ENCODE measurements at regions not wholly inside any gene's neighbourhood (a gene's known extent, or its start where the extent isn't known, plus 50 kb on each side); places are given as distances from the start of the nearest gene placed in this dataset.

DNA sequence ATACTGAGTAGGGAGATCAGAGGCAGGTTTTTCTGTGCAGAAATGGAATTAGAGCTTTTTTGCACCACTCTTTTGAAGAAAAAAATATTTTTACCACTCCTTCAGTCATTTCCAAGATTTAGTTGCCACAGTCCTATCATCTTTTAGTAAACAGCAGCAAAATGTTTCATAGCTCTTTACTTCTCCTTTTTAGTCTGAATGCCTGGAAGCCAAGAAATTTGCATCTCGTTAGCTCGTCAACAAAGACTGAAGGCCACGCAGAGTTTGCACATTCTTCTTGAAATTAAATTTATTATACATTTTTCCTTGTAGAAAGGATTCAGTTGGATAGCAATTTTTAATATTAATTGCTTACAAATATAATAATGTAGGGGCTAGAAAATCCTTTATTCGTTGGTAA, 544.5 kb upstream of the ATP2B1 start:
- DNase-seq, result no peak
- Histone ChIP-seq H3K36me3 (ENCODE audit: insufficient read depth, low read length) (no peaks in the 10 kb centered on the region), H3K4me3 (ENCODE audit: low read depth in 1 of 2, low read length in 2 of 2) (no peak overlapping the region), H3K79me2 (ENCODE audit: insufficient read depth, low read length) (no peaks in the 10 kb centered on the region), H2AFZ (ENCODE audit: low read depth, low read length) (no peak overlapping the region), H3K9me3 (ENCODE audit: insufficient read depth, low read length, severe bottlenecking) (no peaks in the 10 kb centered on the region), H3K9ac (ENCODE audit: low read depth, low read length) (no peak overlapping the region), H3K4me2 (ENCODE audit: insufficient read depth, low read length) (no peak overlapping the region), H3K4me1 (ENCODE audit: insufficient read depth, low read length) (peaks cover 31% of the 10 kb centered on the region), H3K27ac (ENCODE audit: low read length) (peak overlapping the region; percentile 43), H3K27me3 (ENCODE audit: insufficient read depth, low read length, poor library complexity) (no peaks in the 10 kb centered on the region), H4K20me1 (ENCODE audit: insufficient read depth, low read length) (no peaks in the 10 kb centered on the region)
- ATAC-seq (ENCODE audit: insufficient read depth, low read depth), result no peak
- TF ChIP-seq, protein P1, sequence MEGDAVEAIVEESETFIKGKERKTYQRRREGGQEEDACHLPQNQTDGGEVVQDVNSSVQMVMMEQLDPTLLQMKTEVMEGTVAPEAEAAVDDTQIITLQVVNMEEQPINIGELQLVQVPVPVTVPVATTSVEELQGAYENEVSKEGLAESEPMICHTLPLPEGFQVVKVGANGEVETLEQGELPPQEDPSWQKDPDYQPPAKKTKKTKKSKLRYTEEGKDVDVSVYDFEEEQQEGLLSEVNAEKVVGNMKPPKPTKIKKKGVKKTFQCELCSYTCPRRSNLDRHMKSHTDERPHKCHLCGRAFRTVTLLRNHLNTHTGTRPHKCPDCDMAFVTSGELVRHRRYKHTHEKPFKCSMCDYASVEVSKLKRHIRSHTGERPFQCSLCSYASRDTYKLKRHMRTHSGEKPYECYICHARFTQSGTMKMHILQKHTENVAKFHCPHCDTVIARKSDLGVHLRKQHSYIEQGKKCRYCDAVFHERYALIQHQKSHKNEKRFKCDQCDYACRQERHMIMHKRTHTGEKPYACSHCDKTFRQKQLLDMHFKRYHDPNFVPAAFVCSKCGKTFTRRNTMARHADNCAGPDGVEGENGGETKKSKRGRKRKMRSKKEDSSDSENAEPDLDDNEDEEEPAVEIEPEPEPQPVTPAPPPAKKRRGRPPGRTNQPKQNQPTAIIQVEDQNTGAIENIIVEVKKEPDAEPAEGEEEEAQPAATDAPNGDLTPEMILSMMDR (IDR thresholded peaks at IDR 0.05; ENCODE audit: borderline replicate concordance, extremely low read depth, low read length, poor library complexity, severe bottlenecking), result no peak
- no peak for TF ChIP-seq EZH2 (IDR thresholded peaks at IDR 0.05; ENCODE audit: borderline replicate concordance, low read depth, low read length, severe bottlenecking)

- Histone ChIP-seq H2AFZ (ENCODE audit: low read depth, low read length) (no peak overlapping the region), H3K9me3 (ENCODE audit: insufficient read depth, low read length, severe bottlenecking) (no peaks in the 10 kb centered on the region), H3K4me3 (ENCODE audit: low read depth in 1 of 2, low read length in 2 of 2) (no peak overlapping the region), H3K4me1 (ENCODE audit: insufficient read depth, low read length) (peaks cover 31% of the 10 kb centered on the region), H3K27me3 (ENCODE audit: insufficient read depth, low read length, poor library complexity) (no peaks in the 10 kb centered on the region), H3K9ac (ENCODE audit: low read depth, low read length) (no peak overlapping the region), H3K36me3 (ENCODE audit: insufficient read depth, low read length) (no peaks in the 10 kb centered on the region), H3K27ac (ENCODE audit: low read length) (no peak overlapping the region), H3K4me2 (ENCODE audit: insufficient read depth, low read length) (no peak overlapping the region), H4K20me1 (ENCODE audit: insufficient read depth, low read length) (no peaks in the 10 kb centered on the region), H3K79me2 (ENCODE audit: insufficient read depth, low read length) (no peaks in the 10 kb centered on the region)
- no peak for ATAC-seq (ENCODE audit: insufficient read depth, low read depth)
- TF ChIP-seq, protein P1 (IDR thresholded peaks at IDR 0.05; ENCODE audit: borderline replicate concordance, extremely low read depth, low read length, poor library complexity, severe bottlenecking), result no peak
- no peak for TF ChIP-seq EZH2 (IDR thresholded peaks at IDR 0.05; ENCODE audit: borderline replicate concordance, low read depth, low read length, severe bottlenecking)
- DNase-seq, result no peak
These were observed 542.1 kb upstream of the ATP2B1 start for GRCh38 chr12:90250766-90251165.

DNA sequence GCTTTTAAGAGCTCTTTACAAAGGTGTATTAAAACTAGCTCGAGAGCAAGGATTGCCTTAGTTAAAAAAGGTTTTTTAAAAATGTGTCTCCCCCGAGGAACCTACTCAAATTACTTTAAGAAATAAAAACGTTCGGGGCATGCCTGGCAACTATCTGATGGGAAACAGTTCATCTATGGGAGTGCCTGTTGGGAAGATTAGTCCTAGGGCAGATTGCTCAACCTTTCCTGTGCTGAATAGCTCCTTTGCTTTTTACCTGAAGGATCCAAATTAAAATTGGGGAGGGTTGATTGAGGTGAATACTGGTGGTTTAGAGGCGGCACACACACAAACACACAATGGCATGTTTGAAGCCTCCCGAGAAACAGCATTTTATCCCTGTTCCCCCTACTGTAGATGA, 541.4 kb upstream of the ATP2B1 start:
- peaks cover 31% of the 10 kb centered on the region for H3K4me1 ChIP-seq (ENCODE audit: insufficient read depth, low read length)
- H3K4me3 ChIP-seq (ENCODE audit: low read depth in 1 of 2, low read length in 2 of 2), result no peak overlapping the region
- no peaks in the 10 kb centered on the region for H4K20me1 ChIP-seq (ENCODE audit: insufficient read depth, low read length)
- H3K27ac ChIP-seq (ENCODE audit: low read length), result no peak overlapping the region
- no peaks in the 10 kb centered on the region for H3K36me3 ChIP-seq (ENCODE audit: insufficient read depth, low read length)
- no peak for TF ChIP-seq EZH2 (IDR thresholded peaks at IDR 0.05; ENCODE audit: borderline replicate concordance, low read depth, low read length, severe bottlenecking)
- TF ChIP-seq, protein P1 (IDR thresholded peaks at IDR 0.05; ENCODE audit: borderline replicate concordance, extremely low read depth, low read length, poor library complexity, severe bottlenecking), result no peak
- no peak overlapping the region for H3K9ac ChIP-seq (ENCODE audit: low read depth, low read length)
- no peaks in the 10 kb centered on the region for H3K79me2 ChIP-seq (ENCODE audit: insufficient read depth, low read length)
- H2AFZ ChIP-seq (ENCODE audit: low read depth, low read length), result no peak overlapping the region
- H3K27me3 ChIP-seq (ENCODE audit: insufficient read depth, low read length, poor library complexity), result no peaks in the 10 kb centered on the region
- H3K9me3 ChIP-seq (ENCODE audit: insufficient read depth, low read length, severe bottlenecking), result no peaks in the 10 kb centered on the region
- no peak for DNase-seq
- no peak for ATAC-seq (ENCODE audit: insufficient read depth, low read depth)
- H3K4me2 ChIP-seq (ENCODE audit: insufficient read depth, low read length), result no peak overlapping the region

- no peaks in the 10 kb centered on the region for H3K36me3 ChIP-seq (ENCODE audit: insufficient read depth, low read length)
- no peak overlapping the region for H2AFZ ChIP-seq (ENCODE audit: low read depth, low read length)
- H3K9me3 ChIP-seq (ENCODE audit: insufficient read depth, low read length, severe bottlenecking), result no peaks in the 10 kb centered on the region
- no peak for DNase-seq
- no peaks in the 10 kb centered on the region for H3K79me2 ChIP-seq (ENCODE audit: insufficient read depth, low read length)
- no peak for ATAC-seq (ENCODE audit: insufficient read depth, low read depth)
- no peak overlapping the region for H3K27ac ChIP-seq (ENCODE audit: low read length)
- no peaks in the 10 kb centered on the region for H4K20me1 ChIP-seq (ENCODE audit: insufficient read depth, low read length)
- no peak overlapping the region for H3K4me2 ChIP-seq (ENCODE audit: insufficient read depth, low read length)
- H3K4me3 ChIP-seq (ENCODE audit: low read depth in 1 of 2, low read length in 2 of 2), result no peak overlapping the region
- no peak for TF ChIP-seq EZH2 (IDR thresholded peaks at IDR 0.05; ENCODE audit: borderline replicate concordance, low read depth, low read length, severe bottlenecking)
- TF ChIP-seq, protein P1 (IDR thresholded peaks at IDR 0.05; ENCODE audit: borderline replicate concordance, extremely low read depth, low read length, poor library complexity, severe bottlenecking), result no peak
- no peaks in the 10 kb centered on the region for H3K27me3 ChIP-seq (ENCODE audit: insufficient read depth, low read length, poor library complexity)
- peaks cover 10% of the 10 kb centered on the region for H3K4me1 ChIP-seq (ENCODE audit: insufficient read depth, low read length)
- H3K9ac ChIP-seq (ENCODE audit: low read depth, low read length), result no peak overlapping the region
These were observed 538.0 kb upstream of the ATP2B1 start for GRCh38 chr12:90246688-90247087.
